Astrocyte of the cerebellum (primary cell): ENCODE measurements at regions not wholly inside any gene's neighbourhood (a gene's known extent, or its start where the extent isn't known, plus 50 kb on each side); places are given as distances from the start of the nearest gene placed in this dataset.

Experiments
- DNase-seq: peaks from one replicate; pipeline ENCODE4 v3.0.0-alpha.2; 2011; ENCODE audit warnings: low read depth
- H3K4me3 ChIP-seq: 2 replicates; pipeline ENCODE4 v1.5.1; 2011; ENCODE audit warnings: mild to moderate bottlenecking, low read depth, low read length, moderate library complexity
- in situ Hi-C: cut with HindIII; loops from 2 replicates; pipeline ENCODE4 v1.10.0; 2017; ENCODE audit warnings: low sequenced_read_pairs
- TF ChIP-seq, protein P1 (sequence below): IDR thresholded peaks from 2 replicates; pipeline ENCODE4 v1.5.1; 2012; ENCODE audit warnings: low read length, low read depth, moderate library complexity, mild to moderate bottlenecking; ENCODE audit errors: missing control alignments

DNA sequence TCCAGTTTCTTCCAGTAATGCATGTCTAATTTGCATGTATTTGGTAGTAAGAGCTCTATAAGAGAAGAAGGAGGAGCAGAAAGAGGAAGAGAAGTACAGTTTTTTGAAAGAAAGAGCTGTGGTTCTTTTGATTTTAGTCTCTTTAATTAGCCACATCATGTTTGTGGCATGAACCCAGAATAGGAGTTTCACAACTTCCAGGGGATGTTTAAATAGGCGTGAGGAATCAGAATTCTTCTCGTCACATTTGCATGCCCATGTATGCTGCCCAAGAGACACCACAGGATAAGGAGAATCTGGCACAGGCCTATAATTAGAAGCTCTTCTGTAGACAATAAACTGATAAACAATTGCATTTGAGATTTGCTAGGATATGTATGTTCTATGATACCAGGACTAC lies 78.7 kb downstream of the GAS1 start:
- in situ Hi-C loops = loop anchor here (5.0 kb wide), 1 partner anchor 34 kb away; no protein-coding TSS in a partner anchor
- TF ChIP-seq, protein P1, sequence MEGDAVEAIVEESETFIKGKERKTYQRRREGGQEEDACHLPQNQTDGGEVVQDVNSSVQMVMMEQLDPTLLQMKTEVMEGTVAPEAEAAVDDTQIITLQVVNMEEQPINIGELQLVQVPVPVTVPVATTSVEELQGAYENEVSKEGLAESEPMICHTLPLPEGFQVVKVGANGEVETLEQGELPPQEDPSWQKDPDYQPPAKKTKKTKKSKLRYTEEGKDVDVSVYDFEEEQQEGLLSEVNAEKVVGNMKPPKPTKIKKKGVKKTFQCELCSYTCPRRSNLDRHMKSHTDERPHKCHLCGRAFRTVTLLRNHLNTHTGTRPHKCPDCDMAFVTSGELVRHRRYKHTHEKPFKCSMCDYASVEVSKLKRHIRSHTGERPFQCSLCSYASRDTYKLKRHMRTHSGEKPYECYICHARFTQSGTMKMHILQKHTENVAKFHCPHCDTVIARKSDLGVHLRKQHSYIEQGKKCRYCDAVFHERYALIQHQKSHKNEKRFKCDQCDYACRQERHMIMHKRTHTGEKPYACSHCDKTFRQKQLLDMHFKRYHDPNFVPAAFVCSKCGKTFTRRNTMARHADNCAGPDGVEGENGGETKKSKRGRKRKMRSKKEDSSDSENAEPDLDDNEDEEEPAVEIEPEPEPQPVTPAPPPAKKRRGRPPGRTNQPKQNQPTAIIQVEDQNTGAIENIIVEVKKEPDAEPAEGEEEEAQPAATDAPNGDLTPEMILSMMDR = no peak
- peak; percentile 23 for DNase-seq
- H3K4me3 ChIP-seq = no peak overlapping the region

GRCh38 chr9:86867804-86868313 lies 79.4 kb downstream of the GAS1 start:
- TF ChIP-seq, protein P1 = no peak
- no peak overlapping the region for H3K4me3 ChIP-seq
- DNase-seq = peak; percentile 40
- in situ Hi-C loops = loop anchor here (5.0 kb wide), 1 partner anchor 34 kb away; no protein-coding TSS in a partner anchor

DNA sequence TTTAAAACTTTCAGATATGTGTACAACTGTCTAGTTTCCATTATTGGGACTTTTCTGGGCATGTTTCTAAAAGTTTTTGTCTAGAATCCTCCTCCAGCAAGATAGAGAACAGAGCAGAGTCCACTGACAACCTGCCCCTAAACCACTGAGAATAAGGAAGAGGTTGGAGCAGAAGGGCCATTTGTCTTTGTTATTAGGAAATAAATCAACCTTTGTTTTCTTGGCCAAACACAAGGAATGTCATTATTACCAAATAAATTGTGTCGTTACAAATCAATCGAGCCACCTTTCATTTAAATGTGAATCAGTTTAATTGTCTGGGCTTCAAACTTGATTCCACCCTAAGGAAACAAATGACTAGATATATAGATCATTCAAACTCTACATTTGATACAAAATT lies 81.4 kb downstream of the GAS1 start:
- TF ChIP-seq, protein P1 = no peak
- no peak for DNase-seq
- no peak overlapping the region for H3K4me3 ChIP-seq
- in situ Hi-C loops = loop anchor here (5.0 kb wide), 1 partner anchor 36 kb away; no protein-coding TSS in a partner anchor

DNA sequence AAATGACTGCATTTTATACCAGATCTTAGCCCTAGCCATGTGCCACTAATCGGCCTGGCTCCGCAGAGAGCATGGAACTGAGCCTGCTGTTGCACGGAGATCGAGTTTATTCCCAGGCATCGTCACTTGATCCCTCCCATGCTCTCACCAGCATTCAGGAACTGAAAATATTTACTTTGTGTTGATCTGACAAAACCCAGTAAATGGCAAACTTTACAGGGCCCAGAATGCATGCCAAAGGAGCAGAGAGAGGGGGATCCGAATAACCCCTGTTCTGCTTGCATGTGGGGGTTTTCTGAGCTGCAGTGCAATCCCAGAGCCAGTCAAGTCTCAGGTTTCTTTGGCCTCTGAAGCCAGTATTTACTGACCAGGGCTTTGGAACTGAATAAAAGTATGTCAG lies 87.3 kb downstream of the GAS1 start:
- no peak for DNase-seq
- in situ Hi-C loops = no loop called here
- TF ChIP-seq, protein P1 = no peak
- H3K4me3 ChIP-seq = no peak overlapping the region

- in situ Hi-C loops = no loop called here
These were observed 88.2 kb downstream of the GAS1 start for GRCh38 chr9:86859056-86859455.

GRCh38 chr9:86858009-86858408 lies 89.3 kb downstream of the GAS1 start:
- no peak overlapping the region for H3K4me3 ChIP-seq
- TF ChIP-seq, protein P1 = no peak
- in situ Hi-C loops = no loop called here
- DNase-seq = no peak

More at GRCh38 chr9:86859056-86859455, 88.2 kb downstream of the GAS1 start:
- H3K4me3 ChIP-seq = no peak overlapping the region
- TF ChIP-seq, protein P1 = no peak
- no peak for DNase-seq
